HepG2 (cell line): ENCODE measurements at regions not wholly inside any gene's neighbourhood (a gene's known extent, or its start where the extent isn't known, plus 50 kb on each side); places are given as distances from the start of the nearest gene placed in this dataset.

Experiments used
- ARNTL ChIP-seq: sonication (generic); formaldehyde crosslinking; IDR thresholded peaks from 2 replicates; pipeline ENCODE4 v1.4.0; 2020; ENCODE audit warnings: mild to moderate bottlenecking, missing genetic modification reagents
- DNMT1 ChIP-seq: sonication (generic); formaldehyde crosslinking; IDR thresholded peaks from 2 replicates; pipeline ENCODE4 v1.5.1; 2020; ENCODE audit warnings: mild to moderate bottlenecking, missing genetic modification reagents
- EED ChIP-seq: sonication (generic); formaldehyde crosslinking; IDR thresholded peaks from 2 replicates; pipeline ENCODE4 v1.5.0; 2020; ENCODE audit warnings: mild to moderate bottlenecking, missing genetic modification reagents
- IRF2 ChIP-seq: IDR thresholded peaks from 2 replicates; pipeline ENCODE4 v1.6.1; 2018; ENCODE audit warnings: missing genetic modification reagents, missing compliant biosample characterization
- MED13 ChIP-seq: sonication (generic); formaldehyde crosslinking; IDR thresholded peaks from 2 replicates; pipeline ENCODE4 v1.5.0; 2020; ENCODE audit warnings: missing genetic modification reagents
- RARA ChIP-seq: IDR thresholded peaks from 2 replicates; pipeline ENCODE4 v1.6.1; 2016; ENCODE audit warnings: missing genetic modification reagents, missing compliant biosample characterization
- RBFOX2 ChIP-seq: fragments of 200-400 bp; formaldehyde crosslinking; IDR thresholded peaks from 2 replicates; pipeline ENCODE4 v1.6.1; 2017; ENCODE audit warnings: low read depth, mild to moderate bottlenecking, low read length
- SOX13 ChIP-seq, 3 experiments: fragments of 450-650 bp in 1 of 3; sonication (generic) in 1 of 3; formaldehyde crosslinking in 1 of 3; IDR thresholded peaks in 2 of 3; conservative IDR thresholded peaks in 1 of 3; 2 replicates each; pipeline versions ENCODE4 v1.5.0 to v1.6.1; 2016 to 2020; ENCODE audit warnings: antibody characterized with exemption in 1 of 3, mild to moderate bottlenecking in 1 of 3, missing compliant biosample characterization in 1 of 3, missing genetic modification reagents in 1 of 3, moderate library complexity in 1 of 3
- ZBTB7A ChIP-seq: sonication (generic); formaldehyde crosslinking; IDR thresholded peaks from 2 replicates; pipeline ENCODE4 v1.8.0; 2022; ENCODE audit warnings: mild to moderate bottlenecking, missing genetic modification reagents
- ZNF549 ChIP-seq: sonication (generic); formaldehyde crosslinking; IDR thresholded peaks from 2 replicates; pipeline ENCODE4 v1.5.0; 2020; ENCODE audit warnings: missing genetic modification reagents
- ZSCAN25 ChIP-seq: sonication (generic); formaldehyde crosslinking; IDR thresholded peaks from 2 replicates; pipeline ENCODE4 v1.8.0; 2022; ENCODE audit warnings: mild to moderate bottlenecking, missing genetic modification reagents
- TF ChIP-seq, protein P1 (sequence below): sonication (generic); formaldehyde crosslinking; IDR thresholded peaks from 2 replicates; pipeline ENCODE4 v1.4.0; 2020; ENCODE audit warnings: mild to moderate bottlenecking, missing genetic modification reagents
- TF ChIP-seq, protein P2 (sequence below): sonication (generic); formaldehyde crosslinking; IDR thresholded peaks from 2 replicates; pipeline ENCODE4 v1.8.0; 2022; ENCODE audit warnings: mild to moderate bottlenecking, missing genetic modification reagents, borderline replicate concordance

DNA sequence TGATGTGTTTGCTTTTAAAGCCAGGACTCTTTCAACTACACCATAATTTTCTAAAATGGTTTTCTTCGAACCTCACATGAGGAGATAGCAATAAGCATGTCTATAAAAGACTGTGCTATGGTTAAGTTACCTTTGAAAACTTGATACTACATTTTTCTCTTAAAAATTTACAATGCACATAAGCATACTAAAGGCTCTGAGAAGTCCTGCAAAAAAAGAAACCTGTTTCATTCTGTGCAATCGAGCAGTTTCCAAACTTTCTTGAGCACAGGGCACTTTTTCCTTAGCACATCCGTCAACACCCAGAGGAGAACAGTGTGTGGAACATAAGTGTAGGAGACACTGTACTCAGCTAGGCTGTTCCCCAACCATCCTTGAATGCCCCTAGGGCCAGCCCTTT lies 144.1 kb upstream of the ARHGAP20 start (continued):
- TF ChIP-seq, protein P1, sequence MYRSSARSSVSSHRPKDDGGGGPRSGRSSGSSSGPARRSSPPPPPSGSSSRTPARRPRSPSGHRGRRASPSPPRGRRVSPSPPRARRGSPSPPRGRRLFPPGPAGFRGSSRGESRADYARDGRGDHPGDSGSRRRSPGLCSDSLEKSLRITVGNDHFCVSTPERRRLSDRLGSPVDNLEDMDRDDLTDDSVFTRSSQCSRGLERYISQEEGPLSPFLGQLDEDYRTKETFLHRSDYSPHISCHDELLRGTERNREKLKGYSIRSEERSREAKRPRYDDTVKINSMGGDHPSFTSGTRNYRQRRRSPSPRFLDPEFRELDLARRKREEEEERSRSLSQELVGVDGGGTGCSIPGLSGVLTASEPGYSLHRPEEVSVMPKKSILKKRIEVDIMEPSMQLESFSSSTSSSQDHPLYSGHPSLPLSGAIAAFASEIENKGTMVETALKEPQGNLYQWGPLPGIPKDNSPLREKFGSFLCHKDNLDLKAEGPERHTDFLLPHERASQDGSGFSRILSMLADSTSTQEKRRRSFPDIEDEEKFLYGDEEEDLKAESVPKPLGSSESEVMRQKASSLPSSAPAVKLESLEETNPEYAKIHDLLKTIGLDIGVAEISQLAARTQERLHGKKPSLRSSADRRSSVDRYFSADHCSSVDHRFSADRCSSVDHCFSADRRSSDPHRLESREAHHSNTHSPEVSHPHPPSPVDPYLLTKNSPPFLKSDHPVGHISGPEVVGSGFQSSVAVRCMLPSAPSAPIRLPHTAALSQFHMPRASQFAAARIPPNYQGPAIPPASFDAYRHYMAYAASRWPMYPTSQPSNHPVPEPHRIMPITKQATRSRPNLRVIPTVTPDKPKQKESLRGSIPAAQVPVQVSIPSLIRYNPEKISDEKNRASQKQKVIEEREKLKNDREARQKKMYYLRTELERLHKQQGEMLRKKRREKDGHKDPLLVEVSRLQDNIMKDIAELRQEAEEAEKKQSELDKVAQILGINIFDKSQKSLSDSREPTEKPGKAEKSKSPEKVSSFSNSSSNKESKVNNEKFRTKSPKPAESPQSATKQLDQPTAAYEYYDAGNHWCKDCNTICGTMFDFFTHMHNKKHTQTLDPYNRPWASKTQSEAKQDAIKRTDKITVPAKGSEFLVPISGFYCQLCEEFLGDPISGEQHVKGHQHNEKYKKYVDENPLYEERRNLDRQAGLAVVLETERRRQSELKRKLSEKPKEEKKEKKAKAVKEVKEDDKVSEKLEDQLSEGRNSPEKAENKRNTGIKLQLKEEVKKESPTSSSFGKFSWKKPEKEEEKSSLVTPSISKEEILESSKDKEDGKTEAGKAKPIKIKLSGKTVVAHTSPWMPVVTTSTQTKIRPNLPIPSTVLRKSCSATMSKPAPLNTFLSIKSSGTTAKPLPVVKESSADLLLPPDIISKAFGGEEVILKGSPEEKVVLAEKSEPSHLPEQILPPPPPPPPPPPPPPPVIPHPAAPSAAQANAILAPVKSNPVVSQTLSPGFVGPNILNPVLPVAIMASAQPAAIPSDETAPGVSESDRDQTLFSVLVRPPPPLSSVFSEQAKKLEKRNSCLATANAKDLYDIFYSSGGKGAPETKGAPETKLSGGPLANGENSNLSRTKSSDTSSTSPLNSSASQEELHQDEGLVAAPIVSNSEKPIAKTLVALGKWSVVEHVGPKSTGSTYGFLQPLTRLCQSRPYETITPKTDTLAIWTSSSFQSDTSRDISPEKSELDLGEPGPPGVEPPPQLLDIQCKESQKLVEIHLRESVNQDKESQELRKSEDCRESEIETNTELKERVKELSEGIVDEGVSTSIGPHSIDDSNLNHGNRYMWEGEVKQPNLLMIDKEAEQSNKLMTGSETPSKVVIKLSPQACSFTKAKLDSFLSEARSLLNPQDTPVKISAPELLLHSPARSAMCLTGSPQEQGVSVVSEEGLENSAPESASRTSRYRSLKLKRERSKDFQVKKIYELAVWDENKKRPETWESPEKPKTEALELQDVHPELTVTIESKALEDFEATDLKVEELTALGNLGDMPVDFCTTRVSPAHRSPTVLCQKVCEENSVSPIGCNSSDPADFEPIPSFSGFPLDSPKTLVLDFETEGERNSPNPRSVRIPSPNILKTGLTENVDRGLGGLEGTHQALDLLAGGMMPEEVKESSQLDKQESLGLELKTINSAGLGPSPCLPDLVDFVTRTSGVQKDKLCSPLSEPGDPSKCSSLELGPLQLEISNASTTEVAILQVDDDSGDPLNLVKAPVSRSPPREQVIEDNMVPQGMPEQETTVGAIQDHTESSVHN: no peak
- TF ChIP-seq ARNTL (CRISPR knock-in tag) (no peak), MED13 (CRISPR knock-in tag) (no peak), ZBTB7A (CRISPR knock-in tag) (no peak), EED (CRISPR knock-in tag) (no peak), ZNF549 (no peak), DNMT1 (CRISPR knock-in tag) (no peak), RARA (CRISPR knock-in tag) (no peak), IRF2 (no peak), SOX13 (IDR thresholded peaks at IDR 0.05) (no peak), SOX13 (CRISPR knock-in tag; conservative IDR thresholded peaks at IDR 0.05 in 1 of 2, IDR thresholded peaks at IDR 0.05 in 1 of 2) (no peak), RBFOX2 (no peak), ZSCAN25 (no peak)
- TF ChIP-seq, protein P2, sequence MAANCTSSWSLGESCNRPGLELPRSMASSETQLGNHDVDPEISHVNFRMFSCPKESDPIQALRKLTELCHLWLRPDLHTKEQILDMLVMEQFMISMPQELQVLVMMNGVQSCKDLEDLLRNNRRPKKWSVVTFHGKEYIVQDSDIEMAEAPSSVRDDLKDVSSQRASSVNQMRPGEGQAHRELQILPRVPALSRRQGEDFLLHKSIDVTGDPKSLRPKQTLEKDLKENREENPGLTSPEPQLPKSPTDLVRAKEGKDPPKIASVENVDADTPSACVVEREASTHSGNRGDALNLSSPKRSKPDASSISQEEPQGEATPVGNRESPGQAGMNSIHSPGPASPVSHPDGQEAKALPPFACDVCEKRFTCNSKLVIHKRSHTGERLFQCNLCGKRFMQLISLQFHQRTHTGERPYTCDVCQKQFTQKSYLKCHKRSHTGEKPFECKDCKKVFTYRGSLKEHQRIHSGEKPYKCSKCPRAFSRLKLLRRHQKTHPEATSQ: no peak
- TF ChIP-seq, all 625 proteins: peak for 0
